ENCODE measurements at regions not wholly inside any gene's neighbourhood (a gene's known extent, or its start where the extent isn't known, plus 50 kb on each side); places are given as distances from the start of the nearest gene placed in this dataset.

DNA sequence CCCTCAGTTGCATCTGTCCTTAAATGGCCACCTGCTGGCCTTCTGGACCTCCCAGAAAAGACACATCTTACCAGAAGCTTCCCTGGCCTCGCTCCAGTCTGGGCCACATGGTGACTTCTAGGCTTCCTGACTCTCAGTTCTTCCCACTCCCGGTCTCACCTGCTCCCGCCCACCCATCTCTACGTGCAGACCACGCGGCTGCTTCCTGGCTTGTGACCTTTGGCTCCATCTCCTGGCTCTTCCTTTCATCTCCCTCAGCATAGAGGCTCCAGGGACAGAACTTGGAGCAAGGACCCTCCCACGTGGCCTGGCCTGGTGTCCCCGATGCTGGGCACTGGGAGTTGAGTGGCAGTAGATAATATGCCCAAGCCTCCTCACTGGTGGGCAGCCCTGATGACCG is 124.9 kb upstream of the IRF2BP2 start (continued):
- TF ChIP-seq, protein P1, sequence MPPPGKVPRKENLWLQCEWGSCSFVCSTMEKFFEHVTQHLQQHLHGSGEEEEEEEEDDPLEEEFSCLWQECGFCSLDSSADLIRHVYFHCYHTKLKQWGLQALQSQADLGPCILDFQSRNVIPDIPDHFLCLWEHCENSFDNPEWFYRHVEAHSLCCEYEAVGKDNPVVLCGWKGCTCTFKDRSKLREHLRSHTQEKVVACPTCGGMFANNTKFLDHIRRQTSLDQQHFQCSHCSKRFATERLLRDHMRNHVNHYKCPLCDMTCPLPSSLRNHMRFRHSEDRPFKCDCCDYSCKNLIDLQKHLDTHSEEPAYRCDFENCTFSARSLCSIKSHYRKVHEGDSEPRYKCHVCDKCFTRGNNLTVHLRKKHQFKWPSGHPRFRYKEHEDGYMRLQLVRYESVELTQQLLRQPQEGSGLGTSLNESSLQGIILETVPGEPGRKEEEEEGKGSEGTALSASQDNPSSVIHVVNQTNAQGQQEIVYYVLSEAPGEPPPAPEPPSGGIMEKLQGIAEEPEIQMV (CRISPR knock-in tag; IDR thresholded peaks at IDR 0.05; ENCODE audit: low read depth), result peak; percentile 95
- TF ChIP-seq, protein P2, sequence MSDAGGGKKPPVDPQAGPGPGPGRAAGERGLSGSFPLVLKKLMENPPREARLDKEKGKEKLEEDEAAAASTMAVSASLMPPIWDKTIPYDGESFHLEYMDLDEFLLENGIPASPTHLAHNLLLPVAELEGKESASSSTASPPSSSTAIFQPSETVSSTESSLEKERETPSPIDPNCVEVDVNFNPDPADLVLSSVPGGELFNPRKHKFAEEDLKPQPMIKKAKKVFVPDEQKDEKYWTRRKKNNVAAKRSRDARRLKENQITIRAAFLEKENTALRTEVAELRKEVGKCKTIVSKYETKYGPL (CRISPR knock-in tag; IDR thresholded peaks at IDR 0.05), result peak; percentile 51; the same call in 1 of the 2 replicates
- TF ChIP-seq ZNF572 (CRISPR knock-in tag; IDR thresholded peaks at IDR 0.05), result peak; percentile 32; the same call in 1 of the 2 replicates
- no peak; the same call in 1 of the 2 replicates for TF ChIP-seq TOE1 (CRISPR knock-in tag; IDR thresholded peaks at IDR 0.05)
- TF ChIP-seq, protein P3, sequence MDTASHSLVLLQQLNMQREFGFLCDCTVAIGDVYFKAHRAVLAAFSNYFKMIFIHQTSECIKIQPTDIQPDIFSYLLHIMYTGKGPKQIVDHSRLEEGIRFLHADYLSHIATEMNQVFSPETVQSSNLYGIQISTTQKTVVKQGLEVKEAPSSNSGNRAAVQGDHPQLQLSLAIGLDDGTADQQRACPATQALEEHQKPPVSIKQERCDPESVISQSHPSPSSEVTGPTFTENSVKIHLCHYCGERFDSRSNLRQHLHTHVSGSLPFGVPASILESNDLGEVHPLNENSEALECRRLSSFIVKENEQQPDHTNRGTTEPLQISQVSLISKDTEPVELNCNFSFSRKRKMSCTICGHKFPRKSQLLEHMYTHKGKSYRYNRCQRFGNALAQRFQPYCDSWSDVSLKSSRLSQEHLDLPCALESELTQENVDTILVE (CRISPR knock-in tag; IDR thresholded peaks at IDR 0.05), result peak; percentile 83
- no peak for TF ChIP-seq ZNF850 (CRISPR knock-in tag; conservative IDR thresholded peaks at IDR 0.05)
- TF ChIP-seq SMARCC2 (IDR thresholded peaks at IDR 0.05), result no peak
- TF ChIP-seq, protein P4, sequence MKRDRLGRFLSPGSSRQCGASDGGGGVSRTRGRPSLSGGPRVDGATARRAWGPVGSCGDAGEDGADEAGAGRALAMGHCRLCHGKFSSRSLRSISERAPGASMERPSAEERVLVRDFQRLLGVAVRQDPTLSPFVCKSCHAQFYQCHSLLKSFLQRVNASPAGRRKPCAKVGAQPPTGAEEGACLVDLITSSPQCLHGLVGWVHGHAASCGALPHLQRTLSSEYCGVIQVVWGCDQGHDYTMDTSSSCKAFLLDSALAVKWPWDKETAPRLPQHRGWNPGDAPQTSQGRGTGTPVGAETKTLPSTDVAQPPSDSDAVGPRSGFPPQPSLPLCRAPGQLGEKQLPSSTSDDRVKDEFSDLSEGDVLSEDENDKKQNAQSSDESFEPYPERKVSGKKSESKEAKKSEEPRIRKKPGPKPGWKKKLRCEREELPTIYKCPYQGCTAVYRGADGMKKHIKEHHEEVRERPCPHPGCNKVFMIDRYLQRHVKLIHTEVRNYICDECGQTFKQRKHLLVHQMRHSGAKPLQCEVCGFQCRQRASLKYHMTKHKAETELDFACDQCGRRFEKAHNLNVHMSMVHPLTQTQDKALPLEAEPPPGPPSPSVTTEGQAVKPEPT (CRISPR knock-in tag; IDR thresholded peaks at IDR 0.05; ENCODE audit: low read depth), result peak; percentile 91; the same call in 1 of the 2 replicates
- TF ChIP-seq, protein P5, sequence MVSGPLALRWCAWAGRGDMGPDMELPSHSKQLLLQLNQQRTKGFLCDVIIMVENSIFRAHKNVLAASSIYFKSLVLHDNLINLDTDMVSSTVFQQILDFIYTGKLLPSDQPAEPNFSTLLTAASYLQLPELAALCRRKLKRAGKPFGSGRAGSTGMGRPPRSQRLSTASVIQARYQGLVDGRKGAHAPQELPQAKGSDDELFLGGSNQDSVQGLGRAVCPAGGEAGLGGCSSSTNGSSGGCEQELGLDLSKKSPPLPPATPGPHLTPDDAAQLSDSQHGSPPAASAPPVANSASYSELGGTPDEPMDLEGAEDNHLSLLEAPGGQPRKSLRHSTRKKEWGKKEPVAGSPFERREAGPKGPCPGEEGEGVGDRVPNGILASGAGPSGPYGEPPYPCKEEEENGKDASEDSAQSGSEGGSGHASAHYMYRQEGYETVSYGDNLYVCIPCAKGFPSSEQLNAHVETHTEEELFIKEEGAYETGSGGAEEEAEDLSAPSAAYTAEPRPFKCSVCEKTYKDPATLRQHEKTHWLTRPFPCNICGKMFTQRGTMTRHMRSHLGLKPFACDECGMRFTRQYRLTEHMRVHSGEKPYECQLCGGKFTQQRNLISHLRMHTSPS (CRISPR knock-in tag; IDR thresholded peaks at IDR 0.05; ENCODE audit: low read depth), result 0 out of 2 replicates have a peak, but pooled peaks have one; percentile 30
- no peak for TF ChIP-seq PTBP1 (IDR thresholded peaks at IDR 0.05; ENCODE audit: low read depth, low read length, poor library complexity, severe bottlenecking)
- peak; percentile 97 for TF ChIP-seq SALL1 (CRISPR knock-in tag; IDR thresholded peaks at IDR 0.05)
- TF ChIP-seq TAF15 (IDR thresholded peaks at IDR 0.05; ENCODE audit: low read depth, low read length, poor library complexity, severe bottlenecking), result no peak
- TF ChIP-seq ZSCAN9 (CRISPR knock-in tag; IDR thresholded peaks at IDR 0.05; ENCODE audit: borderline replicate concordance), result peak; percentile 96
- no peak for TF ChIP-seq HCFC1 (IDR thresholded peaks at IDR 0.05; ENCODE audit: low read depth, low read length)
- TF ChIP-seq, protein P6, sequence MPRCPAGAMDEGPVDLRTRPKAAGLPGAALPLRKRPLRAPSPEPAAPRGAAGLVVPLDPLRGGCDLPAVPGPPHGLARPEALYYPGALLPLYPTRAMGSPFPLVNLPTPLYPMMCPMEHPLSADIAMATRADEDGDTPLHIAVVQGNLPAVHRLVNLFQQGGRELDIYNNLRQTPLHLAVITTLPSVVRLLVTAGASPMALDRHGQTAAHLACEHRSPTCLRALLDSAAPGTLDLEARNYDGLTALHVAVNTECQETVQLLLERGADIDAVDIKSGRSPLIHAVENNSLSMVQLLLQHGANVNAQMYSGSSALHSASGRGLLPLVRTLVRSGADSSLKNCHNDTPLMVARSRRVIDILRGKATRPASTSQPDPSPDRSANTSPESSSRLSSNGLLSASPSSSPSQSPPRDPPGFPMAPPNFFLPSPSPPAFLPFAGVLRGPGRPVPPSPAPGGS (CRISPR knock-in tag; IDR thresholded peaks at IDR 0.05), result peak; percentile 83; the same call in 1 of the 2 replicates
- TF ChIP-seq ZNF549 (CRISPR knock-in tag; IDR thresholded peaks at IDR 0.05), result no peak
- peak; percentile 93 for TF ChIP-seq ZNF274 (CRISPR knock-in tag; IDR thresholded peaks at IDR 0.05)
- TF ChIP-seq DNMT3B (CRISPR knock-in tag; conservative IDR thresholded peaks at IDR 0.05), result no peak; the same call in 1 of the 2 replicates
- peak; percentile 60; the same call in 1 of the 2 replicates for TF ChIP-seq ISL2 (CRISPR knock-in tag; IDR thresholded peaks at IDR 0.05)
- TF ChIP-seq MEF2D (CRISPR knock-in tag; IDR thresholded peaks at IDR 0.05), result peak; percentile 87
- TF ChIP-seq THAP11 (CRISPR knock-in tag; IDR thresholded peaks at IDR 0.05), result peak; percentile 64; the same call in 1 of the 2 replicates
- peak; percentile 98 for TF ChIP-seq NFKB2 (CRISPR knock-in tag; IDR thresholded peaks at IDR 0.05; ENCODE audit: borderline replicate concordance)
